ENCODE measurements at regions not wholly inside any gene's neighbourhood (a gene's known extent, or its start where the extent isn't known, plus 50 kb on each side); places are given as distances from the start of the nearest gene placed in this dataset.

DNA sequence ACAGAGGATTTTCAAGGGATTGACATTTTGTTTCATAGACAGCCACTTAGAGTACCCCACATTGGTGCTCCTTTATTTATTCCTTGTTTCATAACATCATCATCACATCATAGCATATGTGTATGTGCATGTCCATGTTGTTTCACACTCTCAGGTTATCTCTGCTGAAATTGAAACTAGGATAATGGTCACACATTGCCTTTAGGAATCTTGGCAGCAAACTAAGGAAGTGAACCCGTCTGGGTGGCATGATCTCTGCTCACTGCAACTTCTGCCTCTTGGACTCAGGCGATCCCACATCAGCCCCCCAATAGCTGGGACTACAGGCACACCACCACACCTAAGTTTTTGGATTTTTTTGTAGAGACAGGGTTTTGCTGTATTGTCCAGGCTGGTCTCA is 234.2 kb upstream of the ANKRD50 start:
- H3K27ac ChIP-seq: no peak overlapping the region
- TF ChIP-seq ZFX (IDR thresholded peaks at IDR 0.05; ENCODE audit: borderline replicate concordance) (no peak), CTCF (IDR thresholded peaks at IDR 0.05) (no peak)

- H3K27ac ChIP-seq: no peak overlapping the region
- TF ChIP-seq CTCF (IDR thresholded peaks at IDR 0.05) (no peak), ZFX (IDR thresholded peaks at IDR 0.05; ENCODE audit: borderline replicate concordance) (no peak)
Observed at GRCh38 chr4:124945422-124945821, 232.9 kb upstream of the ANKRD50 start.

DNA sequence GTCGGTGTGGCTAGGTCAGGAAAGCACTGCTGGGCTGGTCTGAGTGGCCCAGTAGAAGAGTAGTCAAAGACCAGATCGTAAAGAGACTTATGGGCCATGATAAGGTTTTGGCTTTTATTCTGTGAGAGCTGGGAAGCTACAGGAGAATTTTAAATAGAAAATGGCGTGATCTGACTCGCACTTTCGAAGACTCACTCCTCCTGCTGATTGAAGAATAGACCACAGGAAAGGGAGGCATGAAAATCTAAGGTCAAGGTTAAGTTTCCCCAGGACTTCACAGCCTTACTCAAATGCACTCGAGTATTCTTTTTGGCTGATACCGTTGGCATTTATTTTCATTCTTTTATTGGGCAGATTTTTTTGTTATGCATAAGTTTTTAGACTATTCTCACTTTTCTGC is 231.4 kb upstream of the ANKRD50 start:
- no peak for TF ChIP-seq CTCF (IDR thresholded peaks at IDR 0.05)
- TF ChIP-seq ZFX (IDR thresholded peaks at IDR 0.05; ENCODE audit: borderline replicate concordance): no peak
- H3K27ac ChIP-seq: no peak overlapping the region

DNA sequence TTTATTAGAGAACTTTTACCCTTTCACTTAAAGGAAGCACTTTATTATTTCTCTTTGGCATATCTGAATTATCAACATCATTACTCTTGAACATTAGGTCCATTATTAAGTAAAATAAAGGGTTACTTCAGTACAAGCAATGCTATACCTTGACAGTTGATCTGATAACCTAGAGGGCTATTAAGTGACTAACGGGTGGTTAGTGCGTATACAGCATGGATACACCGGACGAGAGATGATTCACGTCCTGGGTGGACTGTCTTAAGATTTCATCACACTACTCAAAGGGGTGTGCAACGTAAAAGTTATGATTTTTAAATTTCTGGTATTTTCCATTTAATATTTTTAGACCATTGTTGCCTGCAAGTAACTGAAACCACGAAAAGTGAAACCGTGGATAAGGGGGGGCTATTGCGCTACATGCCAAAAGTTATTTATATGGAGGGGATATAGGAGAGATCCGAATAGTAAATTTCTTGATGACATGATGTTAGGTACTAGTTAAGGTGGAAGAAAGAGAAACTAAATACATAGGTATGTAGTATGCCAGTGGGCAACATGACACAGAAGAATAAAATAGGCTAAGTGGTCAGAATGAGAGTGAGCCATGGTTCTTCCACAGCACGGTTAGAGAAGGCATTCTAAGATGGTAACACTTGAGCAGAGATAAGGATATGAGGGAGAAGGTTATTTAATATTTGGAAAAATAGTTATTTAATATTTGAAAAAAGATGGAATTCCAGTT is 230.8 kb upstream of the ANKRD50 start:
- no peak overlapping the region for H3K27ac ChIP-seq

GRCh38 chr4:124941267-124941666 is 228.7 kb upstream of the ANKRD50 start:
- no peak overlapping the region for H3K27ac ChIP-seq
- TF ChIP-seq CTCF (IDR thresholded peaks at IDR 0.05) (no peak), ZFX (IDR thresholded peaks at IDR 0.05; ENCODE audit: borderline replicate concordance) (no peak)

More for the DNA sequence above, 230.8 kb upstream of the ANKRD50 start:
- TF ChIP-seq CTCF (IDR thresholded peaks at IDR 0.05): no peak
- no peak for TF ChIP-seq ZFX (IDR thresholded peaks at IDR 0.05; ENCODE audit: borderline replicate concordance)

GRCh38 chr4:124940387-124940786 is 227.9 kb upstream of the ANKRD50 start:
- H3K27ac ChIP-seq: peak overlapping the region; percentile 57

More at GRCh38 chr4:124940387-124940786, 227.9 kb upstream of the ANKRD50 start:
- TF ChIP-seq ZFX (IDR thresholded peaks at IDR 0.05; ENCODE audit: borderline replicate concordance) (no peak), CTCF (IDR thresholded peaks at IDR 0.05) (no peak)
